GM23338 (cell line): ENCODE measurements at regions not wholly inside any gene's neighbourhood (a gene's known extent, or its start where the extent isn't known, plus 50 kb on each side); places are given as distances from the start of the nearest gene placed in this dataset.

ENCODE experiments used
- ATAC-seq: fragments of 200-7000 bp; cut with Tn5 transposase; 3 replicates; pipeline ENCODE4 v1.9.1; 2020
- DNase-seq: peaks from one replicate; pipeline ENCODE4 v3.0.0-alpha.2; 2015; ENCODE audit warnings: low spot score
- H2AFZ ChIP-seq: fragments of 200-600 bp; sonication (generic); 2 replicates; pipeline ENCODE4 v1.8.0; 2016; ENCODE audit warnings: antibody characterized with exemption, mild to moderate bottlenecking, moderate library complexity
- H3F3A ChIP-seq: fragments of 200-600 bp; sonication (generic); replicated peaks from 2 replicates; pipeline ENCODE4 v1.8.0; 2017; ENCODE audit warnings: antibody characterized with exemption, mixed run types, low read depth
- H3K27ac ChIP-seq: fragments of 200-600 bp; sonication (generic); 2 replicates; pipeline ENCODE4 v1.6.1; 2016; ENCODE audit warnings: low read depth
- H3K27me3 ChIP-seq: fragments of 200-600 bp; sonication (generic); 2 replicates; pipeline ENCODE4 v1.8.0; 2016; ENCODE audit warnings: mild to moderate bottlenecking, mixed run types, moderate library complexity; ENCODE audit not compliant: insufficient read depth
- H3K36me3 ChIP-seq: fragments of 200-600 bp; sonication (generic); 2 replicates; pipeline ENCODE4 v1.8.0; 2016; ENCODE audit warnings: mild to moderate bottlenecking; ENCODE audit not compliant: insufficient read depth
- H3K4me1 ChIP-seq: fragments of 200-600 bp; sonication (generic); 2 replicates; pipeline ENCODE4 v1.8.0; 2016; ENCODE audit warnings: mild to moderate bottlenecking, moderate library complexity; ENCODE audit not compliant: insufficient read depth
- H3K4me2 ChIP-seq: fragments of 200-600 bp; sonication (generic); 2 replicates; pipeline ENCODE4 v1.7.1; 2017; ENCODE audit warnings: mixed run types
- H3K4me3 ChIP-seq: fragments of 200-600 bp; sonication (generic); 2 replicates; pipeline ENCODE4 v1.6.1; 2016; ENCODE audit warnings: mixed run types
- H3K79me2 ChIP-seq: fragments of 200-600 bp; sonication (generic); replicated peaks from 2 replicates; pipeline ENCODE4 v1.8.0; 2017; ENCODE audit warnings: mild to moderate bottlenecking; ENCODE audit not compliant: insufficient read depth
- H3K9me2 ChIP-seq: fragments of 200-600 bp; sonication (generic); 2 replicates; pipeline ENCODE4 v1.8.0; 2017; ENCODE audit not compliant: insufficient read depth
- H4K20me1 ChIP-seq: fragments of 200-600 bp; sonication (generic); replicated peaks from 2 replicates; pipeline ENCODE4 v1.8.0; 2017; ENCODE audit warnings: mild to moderate bottlenecking; ENCODE audit not compliant: insufficient read depth
- H3K27ac Mint-ChIP-seq: 2 replicates; pipeline ENCODE4 v1.8.0; 2020; ENCODE audit warnings: inconsistent platforms, mild to moderate bottlenecking, moderate library complexity, mixed read lengths
- H3K27me3 Mint-ChIP-seq: 3 replicates; pipeline ENCODE4 v1.8.0; 2022; ENCODE audit warnings: low read depth, mild to moderate bottlenecking, moderate library complexity, mixed read lengths, inconsistent platforms; ENCODE audit not compliant: insufficient read depth, poor library complexity
- H3K36me3 Mint-ChIP-seq: 3 replicates; pipeline ENCODE4 v1.8.0; 2021; ENCODE audit warnings: low read depth, mild to moderate bottlenecking, inconsistent platforms, moderate library complexity, mixed read lengths
- H3K4me1 Mint-ChIP-seq: 3 replicates; pipeline ENCODE4 v1.8.0; 2020; ENCODE audit warnings: mild to moderate bottlenecking, inconsistent platforms, mixed read lengths
- H3K4me3 Mint-ChIP-seq: 3 replicates; pipeline ENCODE4 v1.8.0; 2021; ENCODE audit warnings: moderate library complexity, mild to moderate bottlenecking, inconsistent platforms, mixed read lengths
- H3K9me3 Mint-ChIP-seq: 3 replicates; pipeline ENCODE4 v1.8.0; 2020; ENCODE audit warnings: moderate library complexity, mild to moderate bottlenecking, inconsistent platforms, mixed read lengths
- CREB1 ChIP-seq: fragments of 250-450 bp; sonication (Bioruptor Pico); IDR thresholded peaks from 2 replicates; pipeline ENCODE4 v1.5.0; 2020; ENCODE audit warnings: low read depth, mild to moderate bottlenecking, moderate library complexity
- EZH2phosphoT487 ChIP-seq: fragments of 200-600 bp; sonication (generic); IDR thresholded peaks from one replicate; pipeline ENCODE4 v1.8.1; 2018; ENCODE audit warnings: antibody characterized with exemption; ENCODE audit not compliant: unreplicated experiment
- JUNB ChIP-seq: IDR thresholded peaks from one replicate; pipeline ENCODE4 v1.6.1; 2016; ENCODE audit warnings: antibody characterized with exemption; ENCODE audit not compliant: unreplicated experiment
- NANOG ChIP-seq: IDR thresholded peaks from 2 replicates; pipeline ENCODE4 v1.6.1; 2016; ENCODE audit warnings: antibody characterized with exemption, borderline replicate concordance
- STAT1 ChIP-seq: IDR thresholded peaks from one replicate; pipeline ENCODE4 v1.6.1; 2016; ENCODE audit warnings: antibody characterized with exemption; ENCODE audit not compliant: unreplicated experiment
- ZNF114 ChIP-seq: fragments of 250-450 bp; sonication (Bioruptor Pico); IDR thresholded peaks from 2 replicates; pipeline ENCODE4 v1.5.0; 2020; ENCODE audit warnings: mild to moderate bottlenecking, moderate library complexity
- ZNF331 ChIP-seq: fragments of 250-450 bp; sonication (Bioruptor Pico); IDR thresholded peaks from 2 replicates; pipeline ENCODE4 v1.5.0; 2020; ENCODE audit warnings: low read depth, mild to moderate bottlenecking, moderate library complexity
- TF ChIP-seq, protein P1 (sequence below): fragments of 250-450 bp; sonication (Bioruptor Pico); IDR thresholded peaks from 2 replicates; pipeline ENCODE4 v1.5.0; 2020; ENCODE audit warnings: mild to moderate bottlenecking, moderate library complexity
- TF ChIP-seq, protein P2 (sequence below): IDR thresholded peaks from 2 replicates; pipeline ENCODE4 v1.6.1; 2016; ENCODE audit warnings: antibody characterized with exemption

DNA sequence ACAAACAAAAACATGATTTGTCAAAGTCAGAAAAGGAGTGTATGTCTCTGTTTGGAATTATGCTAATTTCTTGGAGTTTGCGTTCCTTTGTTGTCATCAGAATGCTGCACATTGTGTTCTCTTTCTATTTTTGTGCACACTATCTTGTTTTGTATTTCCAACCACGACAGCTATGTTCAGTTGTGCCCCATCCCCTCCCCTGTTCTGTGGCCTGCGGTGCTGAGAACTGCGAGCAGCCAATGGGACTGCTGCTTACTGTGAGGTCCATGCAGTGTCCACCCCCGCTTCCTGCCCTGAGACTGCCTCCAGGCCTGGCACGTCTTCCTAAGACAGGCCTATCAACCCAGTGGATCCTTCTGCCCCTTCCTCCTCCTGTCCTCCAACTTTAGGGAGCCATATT is 76.8 kb downstream of the PALM2AKAP2 start (continued):
- TF ChIP-seq, protein P1, sequence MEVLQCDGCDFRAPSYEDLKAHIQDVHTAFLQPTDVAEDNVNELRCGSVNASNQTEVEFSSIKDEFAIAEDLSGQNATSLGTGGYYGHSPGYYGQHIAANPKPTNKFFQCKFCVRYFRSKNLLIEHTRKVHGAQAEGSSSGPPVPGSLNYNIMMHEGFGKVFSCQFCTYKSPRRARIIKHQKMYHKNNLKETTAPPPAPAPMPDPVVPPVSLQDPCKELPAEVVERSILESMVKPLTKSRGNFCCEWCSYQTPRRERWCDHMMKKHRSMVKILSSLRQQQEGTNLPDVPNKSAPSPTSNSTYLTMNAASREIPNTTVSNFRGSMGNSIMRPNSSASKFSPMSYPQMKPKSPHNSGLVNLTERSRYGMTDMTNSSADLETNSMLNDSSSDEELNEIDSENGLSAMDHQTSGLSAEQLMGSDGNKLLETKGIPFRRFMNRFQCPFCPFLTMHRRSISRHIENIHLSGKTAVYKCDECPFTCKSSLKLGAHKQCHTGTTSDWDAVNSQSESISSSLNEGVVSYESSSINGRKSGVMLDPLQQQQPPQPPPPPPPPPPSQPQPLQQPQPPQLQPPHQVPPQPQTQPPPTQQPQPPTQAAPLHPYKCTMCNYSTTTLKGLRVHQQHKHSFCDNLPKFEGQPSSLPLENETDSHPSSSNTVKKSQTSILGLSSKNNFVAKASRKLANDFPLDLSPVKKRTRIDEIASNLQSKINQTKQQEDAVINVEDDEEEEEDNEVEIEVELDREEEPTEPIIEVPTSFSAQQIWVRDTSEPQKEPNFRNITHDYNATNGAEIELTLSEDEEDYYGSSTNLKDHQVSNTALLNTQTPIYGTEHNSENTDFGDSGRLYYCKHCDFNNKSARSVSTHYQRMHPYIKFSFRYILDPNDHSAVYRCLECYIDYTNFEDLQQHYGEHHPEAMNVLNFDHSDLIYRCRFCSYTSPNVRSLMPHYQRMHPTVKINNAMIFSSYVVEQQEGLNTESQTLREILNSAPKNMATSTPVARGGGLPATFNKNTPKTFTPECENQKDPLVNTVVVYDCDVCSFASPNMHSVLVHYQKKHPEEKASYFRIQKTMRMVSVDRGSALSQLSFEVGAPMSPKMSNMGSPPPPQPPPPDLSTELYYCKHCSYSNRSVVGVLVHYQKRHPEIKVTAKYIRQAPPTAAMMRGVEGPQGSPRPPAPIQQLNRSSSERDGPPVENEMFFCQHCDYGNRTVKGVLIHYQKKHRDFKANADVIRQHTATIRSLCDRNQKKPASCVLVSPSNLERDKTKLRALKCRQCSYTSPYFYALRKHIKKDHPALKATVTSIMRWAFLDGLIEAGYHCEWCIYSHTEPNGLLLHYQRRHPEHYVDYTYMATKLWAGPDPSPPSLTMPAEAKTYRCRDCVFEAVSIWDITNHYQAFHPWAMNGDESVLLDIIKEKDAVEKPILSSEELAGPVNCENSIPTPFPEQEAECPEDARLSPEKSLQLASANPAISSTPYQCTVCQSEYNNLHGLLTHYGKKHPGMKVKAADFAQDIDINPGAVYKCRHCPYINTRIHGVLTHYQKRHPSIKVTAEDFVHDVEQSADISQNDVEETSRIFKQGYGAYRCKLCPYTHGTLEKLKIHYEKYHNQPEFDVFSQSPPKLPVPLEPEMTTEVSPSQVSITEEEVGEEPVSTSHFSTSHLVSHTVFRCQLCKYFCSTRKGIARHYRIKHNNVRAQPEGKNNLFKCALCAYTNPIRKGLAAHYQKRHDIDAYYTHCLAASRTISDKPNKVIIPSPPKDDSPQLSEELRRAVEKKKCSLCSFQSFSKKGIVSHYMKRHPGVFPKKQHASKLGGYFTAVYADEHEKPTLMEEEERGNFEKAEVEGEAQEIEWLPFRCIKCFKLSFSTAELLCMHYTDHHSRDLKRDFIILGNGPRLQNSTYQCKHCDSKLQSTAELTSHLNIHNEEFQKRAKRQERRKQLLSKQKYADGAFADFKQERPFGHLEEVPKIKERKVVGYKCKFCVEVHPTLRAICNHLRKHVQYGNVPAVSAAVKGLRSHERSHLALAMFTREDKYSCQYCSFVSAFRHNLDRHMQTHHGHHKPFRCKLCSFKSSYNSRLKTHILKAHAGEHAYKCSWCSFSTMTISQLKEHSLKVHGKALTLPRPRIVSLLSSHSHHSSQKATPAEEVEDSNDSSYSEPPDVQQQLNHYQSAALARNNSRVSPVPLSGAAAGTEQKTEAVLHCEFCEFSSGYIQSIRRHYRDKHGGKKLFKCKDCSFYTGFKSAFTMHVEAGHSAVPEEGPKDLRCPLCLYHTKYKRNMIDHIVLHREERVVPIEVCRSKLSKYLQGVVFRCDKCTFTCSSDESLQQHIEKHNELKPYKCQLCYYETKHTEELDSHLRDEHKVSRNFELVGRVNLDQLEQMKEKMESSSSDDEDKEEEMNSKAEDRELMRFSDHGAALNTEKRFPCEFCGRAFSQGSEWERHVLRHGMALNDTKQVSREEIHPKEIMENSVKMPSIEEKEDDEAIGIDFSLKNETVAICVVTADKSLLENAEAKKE (CRISPR knock-in tag): no peak

DNA sequence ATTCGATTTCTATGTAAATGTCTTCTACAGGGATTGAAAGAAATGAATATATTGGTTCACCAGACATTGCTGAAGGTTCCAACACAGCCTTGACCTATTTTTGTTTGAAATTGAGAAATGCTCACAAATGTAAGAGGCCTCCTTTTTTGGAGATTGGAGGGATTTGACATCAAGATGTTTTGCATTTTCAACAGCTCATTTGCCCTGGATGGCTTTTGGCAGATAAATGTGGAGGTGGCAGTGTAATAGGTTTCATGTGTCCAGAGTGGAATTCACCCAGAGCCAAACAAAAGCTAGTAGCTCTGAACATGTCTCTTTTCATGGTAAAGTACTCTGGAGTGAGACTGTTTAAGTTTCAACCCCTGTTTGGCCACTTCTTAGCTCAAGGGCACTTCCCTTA is 77.3 kb downstream of the PALM2AKAP2 start:
- Histone ChIP-seq H3K36me3 (no peaks in the 10 kb centered on the region), H3F3A (no peaks in the 10 kb centered on the region), H3K4me1 (0 out of 2 replicates have a peak, but pooled peaks cover 6% of the 10 kb centered on the region), H3K9me2 (no peaks in the 10 kb centered on the region), H3K4me3 (no peak overlapping the region), H3K27me3 (no peaks in the 10 kb centered on the region), H3K4me2 (0 out of 2 replicates have a peak overlapping the region, but pooled peaks have one; percentile 44), H2AFZ (no peak overlapping the region), H4K20me1 (no peaks in the 10 kb centered on the region; the same call in 1 of the 2 replicates), H3K27ac (no peak overlapping the region; the same call in 1 of the 2 replicates), H3K79me2 (no peaks in the 10 kb centered on the region)
- Mint-ChIP-seq H3K4me3 (no peak overlapping the region), H3K27ac (0 out of 2 replicates have a peak overlapping the region, but pooled peaks have one; percentile 45), H3K27me3 (no peaks in the 10 kb centered on the region), H3K9me3 (no peaks in the 10 kb centered on the region), H3K4me1 (peaks cover 7% of the 10 kb centered on the region), H3K36me3 (no peaks in the 10 kb centered on the region)
- DNase-seq (no peak), ATAC-seq (no peak)
- TF ChIP-seq, protein P2, sequence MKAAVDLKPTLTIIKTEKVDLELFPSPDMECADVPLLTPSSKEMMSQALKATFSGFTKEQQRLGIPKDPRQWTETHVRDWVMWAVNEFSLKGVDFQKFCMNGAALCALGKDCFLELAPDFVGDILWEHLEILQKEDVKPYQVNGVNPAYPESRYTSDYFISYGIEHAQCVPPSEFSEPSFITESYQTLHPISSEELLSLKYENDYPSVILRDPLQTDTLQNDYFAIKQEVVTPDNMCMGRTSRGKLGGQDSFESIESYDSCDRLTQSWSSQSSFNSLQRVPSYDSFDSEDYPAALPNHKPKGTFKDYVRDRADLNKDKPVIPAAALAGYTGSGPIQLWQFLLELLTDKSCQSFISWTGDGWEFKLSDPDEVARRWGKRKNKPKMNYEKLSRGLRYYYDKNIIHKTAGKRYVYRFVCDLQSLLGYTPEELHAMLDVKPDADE: no peak
- TF ChIP-seq EZH2phosphoT487: no peak
- no peak for TF ChIP-seq JUNB
- no peak for TF ChIP-seq ZNF331 (CRISPR knock-in tag)
- no peak for TF ChIP-seq ZNF114
- TF ChIP-seq CREB1 (CRISPR knock-in tag): no peak
- no peak for TF ChIP-seq NANOG
- TF ChIP-seq, protein P1 (CRISPR knock-in tag): no peak
- no peak for TF ChIP-seq STAT1
